ENCODE measurements at regions not wholly inside any gene's neighbourhood (a gene's known extent, or its start where the extent isn't known, plus 50 kb on each side); places are given as distances from the start of the nearest gene placed in this dataset.

GRCh38 chr14:101007765-101008164 lies 104.2 kb upstream of the RTL1 start:
- TF ChIP-seq CTCF (IDR thresholded peaks at IDR 0.05; ENCODE audit: low read depth, low read length), result no peak
- no peak for DNase-seq (ENCODE audit: extremely low read depth, low read depth)

GRCh38 chr14:101008196-101008595 lies 104.7 kb upstream of the RTL1 start:
- DNase-seq (ENCODE audit: extremely low read depth, low read depth), result no peak
- TF ChIP-seq CTCF (IDR thresholded peaks at IDR 0.05; ENCODE audit: low read depth, low read length), result no peak

GRCh38 chr14:101008631-101009336 lies 105.3 kb upstream of the RTL1 start:
- no peak for TF ChIP-seq CTCF (IDR thresholded peaks at IDR 0.05; ENCODE audit: low read depth, low read length)
- DNase-seq (ENCODE audit: extremely low read depth, low read depth), result peak; percentile 32

GRCh38 chr14:101009531-101009930 lies 106.0 kb upstream of the RTL1 start:
- no peak for TF ChIP-seq CTCF (IDR thresholded peaks at IDR 0.05; ENCODE audit: low read depth, low read length)
- DNase-seq (ENCODE audit: extremely low read depth, low read depth), result no peak

- no peak for TF ChIP-seq CTCF (IDR thresholded peaks at IDR 0.05; ENCODE audit: low read depth, low read length)
- DNase-seq (ENCODE audit: extremely low read depth, low read depth), result no peak
Measured at GRCh38 chr14:101010293-101010692, 106.8 kb upstream of the RTL1 start.

GRCh38 chr14:101010835-101011234 lies 107.3 kb upstream of the RTL1 start:
- no peak for DNase-seq (ENCODE audit: extremely low read depth, low read depth)
- TF ChIP-seq CTCF (IDR thresholded peaks at IDR 0.05; ENCODE audit: low read depth, low read length), result no peak

- no peak for TF ChIP-seq CTCF (IDR thresholded peaks at IDR 0.05; ENCODE audit: low read depth, low read length)
- DNase-seq (ENCODE audit: extremely low read depth, low read depth), result no peak
Measured at GRCh38 chr14:101017209-101017608, 113.7 kb upstream of the RTL1 start.

Data from AG09319 (cell line).